HEK293T (cell line): ENCODE measurements at regions not wholly inside any gene's neighbourhood (a gene's known extent, or its start where the extent isn't known, plus 50 kb on each side); places are given as distances from the start of the nearest gene placed in this dataset.

Experiments used
- CTCF ChIA-PET: fragments of 350-600 bp; formaldehyde crosslinking; extraction: SDS; loops from one replicate; lab custom pipeline; 2021; ENCODE audit warnings: antibody characterized with exemption, inconsistent platforms; lab: Yijun Ruan, JAX
- POLR2A ChIA-PET: fragments of 350-600 bp; formaldehyde crosslinking; extraction: SDS; loops from one replicate; lab custom pipeline; 2020; ENCODE audit warnings: antibody characterized with exemption, inconsistent platforms; lab: Yijun Ruan, JAX
- DNase-seq: peaks from one replicate; pipeline ENCODE4 v3.0.0; 2012; ENCODE audit warnings: mixed read lengths; ENCODE audit errors: extremely low spot score
- ARNT ChIP-seq: fragments of 450-650 bp; IDR thresholded peaks from 2 replicates; pipeline ENCODE4 v1.6.1; 2017; ENCODE audit warnings: mild to moderate bottlenecking
- BHLHE40 ChIP-seq: fragments of 450-650 bp; IDR thresholded peaks from 2 replicates; pipeline ENCODE4 v1.6.1; 2016; ENCODE audit warnings: mild to moderate bottlenecking, moderate library complexity, borderline replicate concordance
- CTBP1 ChIP-seq: fragments of 450-650 bp; IDR thresholded peaks from 2 replicates; pipeline ENCODE4 v1.6.1; 2016; ENCODE audit warnings: borderline replicate concordance
- ELF4 ChIP-seq: fragments of 450-650 bp; IDR thresholded peaks from 2 replicates; pipeline ENCODE4 v1.6.1; 2017; ENCODE audit warnings: antibody characterized with exemption
- FOXA1 ChIP-seq: fragments of 450-650 bp; IDR thresholded peaks from 2 replicates; pipeline ENCODE4 v1.6.1; 2016; ENCODE audit warnings: mild to moderate bottlenecking
- FOXK2 ChIP-seq: fragments of 450-650 bp; IDR thresholded peaks from 2 replicates; pipeline ENCODE4 v1.6.1; 2016; ENCODE audit warnings: mild to moderate bottlenecking
- FOXM1 ChIP-seq: fragments of 450-650 bp; IDR thresholded peaks from 2 replicates; pipeline ENCODE4 v1.6.1; 2017; ENCODE audit warnings: mild to moderate bottlenecking, borderline replicate concordance
- HDGF ChIP-seq: fragments of 450-650 bp; IDR thresholded peaks from 2 replicates; pipeline ENCODE4 v1.6.1; 2017; ENCODE audit warnings: antibody characterized with exemption, borderline replicate concordance
- L3MBTL2 ChIP-seq: fragments of 450-650 bp; conservative IDR thresholded peaks from 2 replicates; pipeline ENCODE4 v1.6.1; 2016; ENCODE audit warnings: mild to moderate bottlenecking
- LEF1 ChIP-seq: fragments of 450-650 bp; IDR thresholded peaks from 2 replicates; pipeline ENCODE4 v1.6.1; 2017; ENCODE audit warnings: mild to moderate bottlenecking, borderline replicate concordance
- NFRKB ChIP-seq: fragments of 450-650 bp; IDR thresholded peaks from 2 replicates; pipeline ENCODE4 v1.6.1; 2016; ENCODE audit warnings: mild to moderate bottlenecking, moderate library complexity
- PKNOX1 ChIP-seq: fragments of 450-650 bp; IDR thresholded peaks from 2 replicates; pipeline ENCODE4 v1.6.1; 2016
- SP1 ChIP-seq: fragments of 450-650 bp; IDR thresholded peaks from 2 replicates; pipeline ENCODE4 v1.6.1; 2017
- SUZ12 ChIP-seq: fragments of 450-650 bp; IDR thresholded peaks from 2 replicates; pipeline ENCODE4 v1.6.1; 2016; ENCODE audit warnings: mild to moderate bottlenecking
- TARDBP ChIP-seq: fragments of 450-650 bp; IDR thresholded peaks from 2 replicates; pipeline ENCODE4 v1.6.1; 2016
- ZNF384 ChIP-seq: fragments of 450-650 bp; IDR thresholded peaks from 2 replicates; pipeline ENCODE4 v1.6.1; 2016

DNA sequence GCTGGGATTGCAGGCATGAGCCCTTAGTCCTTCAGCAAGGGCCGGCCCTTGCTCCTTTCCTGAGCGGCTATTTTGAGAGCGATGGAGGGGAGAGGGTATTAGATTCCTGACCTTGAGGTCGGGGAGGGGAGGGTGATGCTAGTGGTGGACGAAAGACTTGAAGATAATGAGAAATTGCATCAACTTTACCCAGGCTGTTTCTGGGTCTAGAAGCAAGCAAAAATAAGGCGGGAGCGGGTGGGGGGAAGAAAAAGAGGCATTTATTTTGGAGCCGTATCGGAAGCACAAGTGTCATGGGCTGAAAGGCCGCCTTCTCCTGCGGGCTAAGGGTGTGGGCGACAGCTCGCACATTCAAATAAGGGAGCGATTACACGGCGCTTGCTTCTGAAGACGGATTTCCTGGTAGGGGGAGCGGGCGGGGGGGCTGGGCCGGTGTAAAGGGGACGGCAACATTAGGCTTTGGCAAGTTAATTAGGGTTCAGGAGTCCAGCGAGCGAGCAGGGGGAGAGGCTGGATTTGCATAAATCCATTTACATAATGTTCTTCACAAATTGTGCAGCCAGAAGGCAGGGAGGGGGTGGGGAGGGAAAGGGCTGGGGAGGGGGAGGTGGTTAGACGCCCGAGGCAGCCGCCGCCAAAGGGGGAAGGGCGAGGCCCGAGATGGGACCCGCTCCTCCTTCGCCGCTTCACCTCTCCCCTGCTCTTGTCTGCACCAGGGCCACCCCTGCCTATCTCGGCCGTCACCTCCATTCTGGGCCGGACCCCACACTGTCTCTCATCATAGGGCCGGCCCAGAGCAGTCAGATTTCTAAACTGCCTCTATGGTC is 245.9 kb downstream of the MIAT start:
- ChIA-PET CTCF (no interaction called here), POLR2A (no interaction called here)
- no peak for TF ChIP-seq L3MBTL2
- no peak for DNase-seq

DNA sequence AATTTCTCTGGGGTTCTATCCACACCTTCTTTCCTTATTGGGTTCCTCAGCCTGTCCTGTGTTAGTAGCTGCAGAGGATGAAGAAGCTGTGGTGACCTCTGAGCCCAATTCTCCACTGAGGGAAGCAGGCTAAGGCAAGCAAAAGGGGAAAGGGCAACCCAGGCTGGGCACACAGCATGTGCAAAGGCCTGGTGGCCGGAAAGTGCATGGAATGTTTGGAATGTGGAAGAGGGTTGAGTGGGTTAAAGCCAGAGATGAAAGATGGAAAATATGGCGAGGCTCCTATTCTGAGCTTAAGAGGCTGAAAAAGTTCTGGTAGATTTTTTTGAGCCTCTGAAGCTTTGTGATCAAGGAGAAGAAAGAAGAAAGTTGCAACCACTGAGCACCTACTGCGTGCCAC is 247.1 kb downstream of the MIAT start:
- POLR2A ChIA-PET = no interaction called here
- CTCF ChIA-PET = no interaction called here
- TF ChIP-seq LEF1 (no peak), SUZ12 (no peak), FOXA1 (no peak), TARDBP (no peak), BHLHE40 (no peak), ELF4 (no peak), ARNT (no peak), L3MBTL2 (no peak), SP1 (no peak), NFRKB (no peak), PKNOX1 (no peak), CTBP1 (no peak), FOXM1 (no peak), FOXK2 (no peak)
- no peak for DNase-seq

DNA sequence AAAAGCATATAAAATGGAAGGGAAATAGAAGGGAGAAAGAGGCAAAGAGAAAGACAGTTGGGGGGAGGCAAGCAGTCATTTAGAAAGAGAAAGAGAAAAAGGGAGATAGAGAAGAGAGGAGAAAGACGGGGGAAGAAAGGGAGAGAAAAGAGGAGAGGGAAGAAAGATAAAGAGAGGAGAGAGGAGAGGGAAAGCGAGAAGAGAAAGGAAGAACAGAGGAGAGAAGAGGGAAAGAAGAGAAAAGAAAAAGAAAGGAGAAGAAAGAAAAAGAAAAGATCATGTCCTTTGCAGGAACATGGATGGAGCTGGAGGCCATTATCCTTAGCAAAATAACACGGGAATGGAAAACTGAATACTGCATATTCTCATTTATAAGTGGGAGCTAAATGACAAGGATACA is 247.7 kb downstream of the MIAT start:
- TF ChIP-seq ARNT (no peak), NFRKB (no peak), FOXK2 (no peak), LEF1 (no peak), SP1 (no peak), ZNF384 (no peak), TARDBP (no peak), FOXA1 (no peak), FOXM1 (no peak), CTBP1 (no peak)
- CTCF ChIA-PET = interaction anchor here (0.6 kb wide), 1 partner anchor 936 kb away, joined by 3 read pairs; no protein-coding TSS in a partner anchor
- POLR2A ChIA-PET = no interaction called here
- no peak for DNase-seq

- DNase-seq = no peak
- TF ChIP-seq PKNOX1 (no peak), CTBP1 (no peak), TARDBP (no peak), LEF1 (no peak), BHLHE40 (no peak), ZNF384 (no peak), ELF4 (no peak), ARNT (no peak)
- POLR2A ChIA-PET = no interaction called here
- CTCF ChIA-PET = interaction anchor here (0.7 kb wide), 1 partner anchor 46 kb away, joined by 3 read pairs; no protein-coding TSS in a partner anchor
These were observed 248.3 kb downstream of the MIAT start for GRCh38 chr22:26905640-26906039.

- TF ChIP-seq FOXM1 (no peak), PKNOX1 (peak; percentile 73), LEF1 (no peak), ARNT (peak; percentile 84), NFRKB (no peak)
- ChIA-PET POLR2A (no interaction called here), CTCF (interaction anchor here (0.7 kb wide), 1 partner anchor 45 kb away, joined by 3 read pairs; no protein-coding TSS in a partner anchor)
- DNase-seq = no peak
These were observed 249.1 kb downstream of the MIAT start for GRCh38 chr22:26906464-26906863.

DNA sequence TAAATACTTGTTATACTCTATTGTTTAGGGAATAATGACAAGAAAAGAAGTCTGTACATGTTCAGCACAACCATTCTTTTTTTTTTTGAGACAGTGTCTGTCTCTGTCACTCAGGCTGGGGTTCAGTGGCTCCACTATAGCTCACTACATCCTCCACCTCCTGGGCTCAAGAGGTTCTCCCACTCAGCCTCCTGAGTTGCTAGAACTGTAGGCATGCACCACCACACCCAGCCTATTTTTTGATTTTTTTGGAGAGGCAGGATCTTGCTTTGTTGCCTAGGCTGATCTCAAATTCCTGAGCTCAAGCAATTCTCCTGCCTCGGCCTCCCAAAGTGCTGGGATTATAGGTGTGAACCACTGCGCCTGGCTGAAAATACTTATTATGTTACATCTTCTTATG is 250.0 kb downstream of the MIAT start:
- POLR2A ChIA-PET = no interaction called here
- CTCF ChIA-PET = no interaction called here
- DNase-seq = no peak
- TF ChIP-seq LEF1 (no peak), SUZ12 (no peak), NFRKB (no peak), BHLHE40 (no peak), L3MBTL2 (no peak), ZNF384 (no peak), FOXK2 (no peak), HDGF (no peak), FOXA1 (no peak), TARDBP (no peak), ARNT (no peak), CTBP1 (no peak), FOXM1 (no peak), PKNOX1 (no peak), ELF4 (no peak)
